Tibial nerve (tissue), 4 donors: ENCODE measurements at regions not wholly inside any gene's neighbourhood (a gene's known extent, or its start where the extent isn't known, plus 50 kb on each side); places are given as distances from the start of the nearest gene placed in this dataset.

ENCODE experiments used
- CTCF ChIP-seq, 5 experiments: fragments of 200-600 bp in 3 of 5; fragments of 450-650 bp in 2 of 5; sonication (generic) in 3 of 5; IDR thresholded peaks; one replicate each; pipeline ENCODE4 v1.5.1; 2016 to 2019; ENCODE audit warnings: antibody characterized with exemption in 5 of 5, mild to moderate bottlenecking in 3 of 5, moderate library complexity in 2 of 5
- EP300 ChIP-seq, 2 donors: sonication (generic); formaldehyde crosslinking; IDR thresholded peaks; one replicate each; pipeline ENCODE4 v1.6.1; 2017; ENCODE audit warnings: antibody characterized with exemption in 2 of 2, mild to moderate bottlenecking in 1 of 2
- POLR2A ChIP-seq, 2 donors: fragments of 450-650 bp; IDR thresholded peaks; one replicate each; pipeline ENCODE4 v1.6.1; 2017; ENCODE audit warnings: antibody characterized with exemption in 2 of 2, mild to moderate bottlenecking in 2 of 2, moderate library complexity in 2 of 2

GRCh38 chr4:117514391-117515175 is 429.2 kb upstream of the TRAM1L1 start:
- TF ChIP-seq CTCF (IDR thresholded peaks at IDR 0.05) (no peak), EP300 (IDR thresholded peaks at IDR 0.05) (no peak), POLR2A (IDR thresholded peaks at IDR 0.05) (no peak)
